A673 (cell line): ENCODE measurements at regions not wholly inside any gene's neighbourhood (a gene's known extent, or its start where the extent isn't known, plus 50 kb on each side); places are given as distances from the start of the nearest gene placed in this dataset.

Experiments used
- BruUV-seq: library from RNA; stranded (reverse); fragments of 400-500 nt; replicated peaks from 2 replicates; lab custom pipeline; 2021; lab: Mats Ljungman, UMichigan
- CTCF ChIA-PET: fragments of 300-600 bp; sonication (Branson Sonifier 250); formaldehyde crosslinking; loops from one replicate; lab custom pipeline; 2022; ENCODE audit warnings: antibody characterized with exemption; lab: Charles Lee
- POLR2A ChIA-PET: fragments of 300-600 bp; sonication (Branson Sonifier 250); formaldehyde crosslinking; loops from one replicate; lab custom pipeline; 2022; ENCODE audit warnings: antibody characterized with exemption; ENCODE audit not compliant: low non-redundant PET; lab: Charles Lee
- DNase-seq: peaks from one replicate; pipeline ENCODE4 v3.0.0-alpha.2; 2015; ENCODE audit warnings: low spot score
- H3K27ac ChIP-seq: fragments of 200-600 bp; sonication (generic); 2 replicates; pipeline ENCODE4 v1.5.1; 2016; ENCODE audit warnings: mixed run types, low read depth, mild to moderate bottlenecking, mixed read lengths, antibody characterized with exemption, low read length; ENCODE audit not compliant: poor library complexity, severe bottlenecking
- H3K27me3 ChIP-seq: fragments of 200-600 bp; sonication (generic); replicated peaks from 2 replicates; pipeline ENCODE4 v1.6.1; 2017; ENCODE audit warnings: mixed run types, low read depth, mild to moderate bottlenecking, mixed read lengths, antibody characterized with exemption, low read length; ENCODE audit not compliant: insufficient read depth, poor library complexity
- H3K36me3 ChIP-seq: fragments of 200-600 bp; sonication (generic); 2 replicates; pipeline ENCODE4 v1.6.1; 2016; ENCODE audit warnings: mixed run types, mild to moderate bottlenecking, mixed read lengths, antibody characterized with exemption, low read length; ENCODE audit not compliant: insufficient read depth, poor library complexity, severe bottlenecking
- H3K4me1 ChIP-seq: fragments of 200-600 bp; sonication (generic); 2 replicates; pipeline ENCODE4 v1.6.1; 2017; ENCODE audit warnings: mixed run types, mild to moderate bottlenecking, mixed read lengths, antibody characterized with exemption, low read length; ENCODE audit not compliant: insufficient read depth, poor library complexity, severe bottlenecking
- H3K4me3 ChIP-seq: fragments of 200-600 bp; sonication (generic); 2 replicates; pipeline ENCODE4 v1.5.1; 2016; ENCODE audit warnings: low read depth, mixed run types, mild to moderate bottlenecking, mixed read lengths, low read length; ENCODE audit not compliant: poor library complexity, severe bottlenecking
- H3K9me3 ChIP-seq: fragments of 200-600 bp; sonication (generic); 2 replicates; pipeline ENCODE4 v1.6.1; 2016; ENCODE audit warnings: mixed run types, low read depth, mild to moderate bottlenecking, mixed read lengths, antibody characterized with exemption, low read length; ENCODE audit not compliant: poor library complexity, severe bottlenecking
- CTCF ChIP-seq: fragments of 300-800, 200-600 bp; sonication (generic); conservative IDR thresholded peaks from 2 replicates; pipeline ENCODE4 v1.5.1; 2017; ENCODE audit warnings: low read depth, mild to moderate bottlenecking, antibody characterized with exemption, low read length, moderate library complexity, mixed read lengths
- EZH2 ChIP-seq: fragments of 200-600 bp; sonication (generic); IDR thresholded peaks from 2 replicates; pipeline ENCODE4 v1.6.1; 2017; ENCODE audit warnings: borderline replicate concordance, low read depth, mild to moderate bottlenecking, mixed read lengths, antibody characterized with exemption, low read length; ENCODE audit not compliant: poor library complexity, severe bottlenecking
- intact Hi-C: fragments of 100-400 bp; cut with micrococcal nuclease; formaldehyde crosslinking; loops from one replicate; pipeline ENCODE4 v1.10.0; 2022; ENCODE audit not compliant: unreplicated experiment

DNA sequence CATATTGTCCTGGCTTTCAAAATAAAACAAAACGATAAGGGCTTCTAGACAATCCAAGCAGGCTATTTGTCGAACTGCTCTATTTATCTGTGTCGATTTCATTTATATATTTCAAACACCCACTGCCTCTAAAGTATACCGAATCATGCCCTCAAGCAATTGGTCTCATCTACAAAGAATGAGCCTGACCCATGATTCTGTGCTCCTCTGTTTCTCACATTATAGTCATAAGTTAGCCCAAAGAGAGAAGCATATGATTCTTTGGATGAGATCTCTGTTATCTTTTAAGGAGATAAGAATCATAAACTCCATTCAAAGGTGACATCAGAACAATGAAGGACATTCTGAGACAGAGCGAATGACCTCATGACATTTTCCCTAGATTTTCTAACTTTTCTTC, 191.1 kb downstream of the MAP2K6 start:
- TF ChIP-seq CTCF: no peak
- no peak for TF ChIP-seq EZH2
- BruUV-seq: no TSS peak
- Histone ChIP-seq H3K4me1 (peaks cover 12% of the 10 kb centered on the region), H3K27ac (no peak overlapping the region), H3K27me3 (no peaks in the 10 kb centered on the region), H3K36me3 (no peaks in the 10 kb centered on the region), H3K9me3 (no peaks in the 10 kb centered on the region), H3K4me3 (no peak overlapping the region)
- DNase-seq: no peak
- POLR2A ChIA-PET: no interaction called here
- intact Hi-C loops: no loop called here
- CTCF ChIA-PET: no interaction called here

- Histone ChIP-seq H3K27me3 (no peaks in the 10 kb centered on the region), H3K36me3 (no peaks in the 10 kb centered on the region), H3K4me1 (peaks cover 12% of the 10 kb centered on the region), H3K27ac (no peak overlapping the region), H3K4me3 (no peak overlapping the region), H3K9me3 (no peaks in the 10 kb centered on the region)
- intact Hi-C loops: loop anchor here (2.0 kb wide), 1 partner anchor 539 kb away; no protein-coding TSS in a partner anchor
- CTCF ChIA-PET: interaction anchor here (0.6 to 1.9 kb wide), 3 partner anchors 532 to 543 kb away, joined by 3 to 7 read pairs (median 3); no protein-coding TSS in a partner anchor
- TF ChIP-seq EZH2 (no peak), CTCF (no peak)
- POLR2A ChIA-PET: no interaction called here
- BruUV-seq: no TSS peak
- DNase-seq: peak; percentile 11
These were observed 191.8 kb downstream of the MAP2K6 start for GRCh38 chr17:69606142-69606800.

DNA sequence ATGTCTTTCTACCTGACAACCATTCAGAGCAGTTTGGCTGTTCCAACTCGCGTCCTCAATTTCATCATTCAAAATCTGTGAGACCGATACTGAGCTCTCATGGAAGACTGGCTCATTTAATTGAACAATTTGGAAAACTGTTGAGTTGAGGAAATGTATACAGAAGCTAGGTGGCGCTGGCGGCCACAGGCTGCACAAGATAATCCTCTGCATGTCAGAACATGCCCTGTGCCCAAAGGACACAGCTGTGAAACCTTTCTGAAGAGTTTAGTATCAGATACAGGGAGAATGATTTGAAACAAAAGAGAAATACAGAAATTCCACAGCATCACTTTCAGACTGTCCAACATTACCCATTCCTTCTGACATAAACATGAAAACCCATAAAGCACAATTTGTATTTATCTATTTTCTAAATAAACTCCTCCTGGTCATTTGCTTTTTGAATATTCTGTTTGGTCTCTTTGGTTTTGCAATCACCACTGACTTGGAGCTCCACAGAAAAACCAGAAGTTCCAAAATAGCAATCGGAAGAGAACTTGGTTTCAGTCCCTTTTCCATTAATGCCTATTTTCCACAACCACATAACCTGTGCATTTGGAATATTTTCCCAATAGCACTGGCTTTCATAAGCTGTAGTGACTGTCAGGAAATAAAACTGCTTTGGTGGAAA, 192.8 kb downstream of the MAP2K6 start:
- no peaks in the 10 kb centered on the region for H3K36me3 ChIP-seq
- ChIA-PET POLR2A (no interaction called here), CTCF (interaction anchor here (0.6 to 1.9 kb wide), 4 partner anchors 196 to 542 kb away, joined by 3 to 7 read pairs (median 3); no protein-coding TSS in a partner anchor)
- H3K27ac ChIP-seq: no peak overlapping the region
- intact Hi-C loops: loop anchor here (2.0 kb wide), 1 partner anchor 538 kb away; no protein-coding TSS in a partner anchor
- peaks cover 12% of the 10 kb centered on the region for H3K4me1 ChIP-seq
- no peaks in the 10 kb centered on the region for H3K9me3 ChIP-seq
- TF ChIP-seq EZH2 (no peak), CTCF (peak; percentile 94)
- peak; percentile 77 for DNase-seq
- H3K27me3 ChIP-seq: no peaks in the 10 kb centered on the region
- no TSS peak for BruUV-seq
- H3K4me3 ChIP-seq: no peak overlapping the region
